ENCODE measurements at regions not wholly inside any gene's neighbourhood (a gene's known extent, or its start where the extent isn't known, plus 50 kb on each side); places are given as distances from the start of the nearest gene placed in this dataset.
"Not testable (repeated sequence)": the region's sequence is repeated elsewhere in the genome, so short reads cannot be mapped to it uniquely, and the experiment has no call there.

DNA sequence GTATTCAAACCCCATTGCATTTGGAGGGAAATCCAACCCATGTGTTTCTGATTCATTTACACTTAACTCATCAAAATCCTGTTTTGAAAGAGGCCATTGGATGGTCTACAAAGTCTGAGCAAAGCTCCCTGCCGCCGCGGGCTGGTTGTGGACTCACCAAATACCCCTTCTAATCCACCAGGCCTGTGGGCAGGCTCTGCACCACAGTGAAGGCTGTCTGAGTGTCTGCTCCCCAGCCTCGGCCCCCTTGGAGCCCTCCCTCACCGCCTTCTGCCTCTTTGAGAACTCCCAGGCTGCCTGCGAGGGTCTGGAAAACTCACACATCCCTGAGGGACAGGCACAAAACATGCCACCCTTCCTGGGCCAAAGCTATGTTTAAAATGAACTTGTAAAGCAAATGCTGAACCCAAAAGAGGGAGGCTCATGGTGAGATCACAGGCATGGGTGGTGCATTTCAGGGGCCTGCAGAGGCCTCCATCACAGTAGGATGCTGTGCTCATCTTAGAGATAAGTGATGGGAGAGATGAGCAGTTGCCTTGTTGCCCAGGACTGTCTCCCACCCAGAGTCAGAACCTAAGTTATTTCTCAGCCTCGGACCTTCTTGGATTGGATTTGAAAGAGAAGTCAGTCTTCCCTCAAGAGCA, 225.0 kb downstream of the CYP26B1 start:
- no peak for DNase-seq (ENCODE audit: low spot score)

DNA sequence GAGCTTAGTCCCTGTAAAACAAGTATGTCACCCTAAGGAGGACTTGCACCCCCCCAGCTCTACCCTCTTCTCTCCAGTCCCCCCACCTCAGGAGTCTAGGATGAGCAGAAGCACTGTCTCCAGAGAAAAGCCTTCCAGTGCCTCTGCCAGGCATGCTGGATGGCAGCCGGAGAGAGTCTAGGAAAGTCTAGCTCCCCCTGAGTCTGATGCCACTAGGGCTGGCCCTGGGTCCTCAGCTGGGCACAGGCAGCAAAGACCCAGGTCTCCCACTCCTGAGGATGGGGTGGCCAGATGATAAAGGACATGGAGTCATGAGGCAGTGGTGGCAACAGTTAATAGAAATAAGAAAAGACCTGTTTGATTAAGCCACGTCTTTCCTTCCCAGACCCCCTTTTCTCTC, 225.6 kb downstream of the CYP26B1 start:
- no peak for DNase-seq (ENCODE audit: low spot score)

DNA sequence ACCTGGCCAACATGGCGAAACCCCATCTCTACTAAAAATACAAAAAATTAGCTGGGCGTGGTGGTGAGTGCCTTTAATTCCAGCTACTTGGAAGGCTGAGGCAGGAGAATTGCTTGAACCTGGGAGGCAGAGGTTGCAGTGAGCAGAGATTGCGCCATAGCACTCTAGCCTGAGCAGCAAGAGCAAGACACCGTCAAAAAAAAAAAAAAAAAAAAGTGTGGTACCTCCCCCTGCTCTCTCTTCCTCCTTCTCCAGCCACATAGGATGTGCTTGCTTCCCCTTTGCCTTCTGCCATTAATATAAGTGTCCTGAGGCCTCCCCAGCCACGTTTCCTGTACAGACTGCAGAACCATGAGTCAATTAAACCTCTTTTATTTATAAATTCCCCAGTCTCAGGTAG, 226.8 kb downstream of the CYP26B1 start:
- not testable (repeated sequence) for DNase-seq (ENCODE audit: low spot score)

DNA sequence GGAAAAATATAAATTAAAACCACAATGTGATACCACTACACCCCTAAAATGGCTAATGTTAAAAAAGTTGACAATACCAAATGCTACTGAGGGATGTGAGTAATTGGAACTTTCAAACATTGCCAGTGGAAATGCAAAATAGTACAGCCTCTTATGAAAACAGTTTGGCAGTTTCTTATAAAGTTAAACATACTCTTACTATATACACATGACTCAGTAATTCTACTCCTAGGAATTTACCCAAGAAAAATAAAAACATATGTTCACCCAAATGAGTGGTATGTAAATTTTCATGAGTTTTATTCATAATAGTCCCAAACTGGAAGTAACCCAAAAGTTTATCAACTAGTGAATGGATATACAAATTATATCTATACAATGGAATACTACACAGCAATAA, 228.0 kb downstream of the CYP26B1 start:
- no peak for DNase-seq (ENCODE audit: low spot score)

DNA sequence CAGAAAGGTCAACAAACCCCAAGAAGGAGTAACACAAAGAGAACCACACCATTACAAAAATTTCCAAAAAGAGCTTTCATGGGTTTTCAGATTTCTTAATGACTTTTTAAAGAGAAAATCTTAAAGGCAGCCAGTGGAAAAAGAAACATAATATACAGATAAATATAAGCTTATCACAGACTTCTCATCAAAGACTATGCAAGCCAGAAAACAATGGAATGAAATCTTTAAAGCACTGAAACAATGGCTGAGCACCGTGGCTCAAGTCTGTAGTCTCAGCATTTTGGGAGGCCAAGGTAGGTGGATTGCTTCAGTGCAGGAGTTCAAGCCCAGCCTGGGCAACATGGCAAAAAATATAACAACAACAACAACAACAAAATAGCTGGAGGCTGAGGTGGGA, 237.4 kb downstream of the CYP26B1 start:
- DNase-seq (ENCODE audit: low spot score): no peak

DNA sequence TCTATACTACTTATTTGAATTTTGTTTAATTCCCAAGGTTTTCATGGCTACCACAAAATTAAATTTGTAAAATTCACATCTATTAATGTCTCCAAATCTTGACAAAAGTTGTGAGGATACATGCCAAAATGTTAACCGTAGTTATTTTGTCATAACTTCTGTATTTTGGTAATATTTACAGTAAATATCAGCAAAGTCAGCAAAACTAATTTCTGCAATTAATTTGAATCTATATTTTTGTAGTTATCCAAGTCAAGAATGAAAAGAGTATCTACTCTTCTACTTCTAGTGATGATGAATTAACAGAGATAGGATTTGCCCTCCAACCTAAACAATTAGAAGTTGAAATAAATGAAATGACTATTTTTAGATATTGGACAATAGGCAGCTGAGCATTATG, 238.9 kb downstream of the CYP26B1 start:
- DNase-seq (ENCODE audit: low spot score): no peak

DNA sequence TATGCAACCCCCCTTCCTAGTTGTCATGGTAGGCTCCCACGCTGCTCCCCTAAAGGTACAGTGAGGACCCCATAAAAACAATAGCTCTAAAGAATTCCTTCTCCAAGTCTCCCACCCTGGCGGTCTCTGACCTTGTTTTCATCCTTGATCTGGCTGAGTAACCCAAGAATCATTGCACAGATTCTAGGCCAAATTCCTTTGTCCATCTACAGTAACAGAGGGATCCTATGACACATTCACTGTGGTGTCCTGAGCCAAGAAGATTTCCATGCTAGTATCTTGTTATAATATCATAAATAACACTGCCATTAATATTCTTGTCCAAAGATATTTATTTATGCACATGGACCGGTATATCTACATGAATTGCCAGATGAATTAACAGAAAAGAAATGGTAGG, 240.2 kb downstream of the CYP26B1 start:
- no peak for DNase-seq (ENCODE audit: low spot score)

DNA sequence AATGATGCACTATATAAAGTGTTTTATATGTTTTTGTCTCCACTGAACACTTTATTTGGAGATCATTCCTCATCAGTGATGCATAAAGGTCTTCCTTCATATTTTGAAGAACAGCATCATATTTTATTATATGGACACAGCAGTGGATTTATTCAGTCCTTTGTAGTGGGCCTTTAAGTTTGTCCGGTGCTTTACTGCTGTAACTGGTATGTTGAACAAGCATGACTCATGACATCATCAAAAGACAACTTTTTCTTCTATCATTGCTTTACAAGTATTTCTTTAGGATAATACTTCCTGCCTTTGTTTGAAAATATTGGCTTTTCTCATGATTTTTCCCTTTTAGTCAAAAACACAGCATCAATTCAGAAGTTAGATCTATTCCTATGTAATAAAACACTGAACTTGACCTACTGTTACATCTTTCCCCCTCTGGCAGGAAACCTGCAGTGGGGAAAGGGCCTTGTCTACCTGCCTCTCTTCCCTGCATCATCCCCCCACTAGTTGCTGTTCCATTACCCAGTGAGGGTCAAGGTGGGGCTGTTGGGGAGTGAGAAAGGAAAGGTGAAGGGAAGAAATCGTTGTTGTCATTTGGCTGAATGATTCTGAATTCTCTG, 241.2 kb downstream of the CYP26B1 start:
- no peak for DNase-seq (ENCODE audit: low spot score)

DNA sequence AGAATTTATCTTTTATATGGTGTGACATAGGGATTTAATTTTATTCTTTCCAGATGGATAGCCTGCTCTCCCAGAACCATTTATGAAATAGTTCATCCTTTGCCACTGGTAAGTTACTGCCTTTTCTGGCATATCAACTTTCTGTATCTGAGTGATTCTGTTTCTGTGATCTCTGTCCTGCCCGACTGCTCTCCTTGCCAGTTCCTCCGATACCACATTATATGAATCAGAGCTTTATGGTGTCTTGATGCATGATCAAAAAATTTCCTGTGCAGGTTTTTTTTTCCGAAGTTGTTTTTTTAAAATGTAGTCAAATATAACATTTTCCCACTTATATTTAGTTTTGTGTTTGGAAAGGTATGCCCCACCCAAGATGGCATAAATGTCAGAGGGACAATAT, 242.5 kb downstream of the CYP26B1 start:
- DNase-seq (ENCODE audit: low spot score): no peak

DNA sequence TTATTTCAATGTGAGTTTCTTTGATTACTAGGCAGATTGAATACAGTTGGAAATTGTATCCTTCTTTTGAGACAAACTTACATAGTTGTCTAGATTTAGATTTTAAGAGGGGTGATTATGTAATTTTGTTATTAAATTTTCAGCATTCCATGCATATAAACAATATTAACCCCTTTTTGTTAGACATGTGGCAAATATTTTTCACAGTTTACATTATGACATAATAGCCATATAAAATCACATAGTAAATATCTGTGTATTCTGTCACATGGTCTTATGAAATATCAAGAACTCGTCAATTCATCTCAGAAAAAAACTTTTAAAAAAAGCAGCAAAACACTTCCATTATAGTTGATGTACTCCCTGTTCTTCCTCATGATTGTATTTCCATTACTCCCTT, 243.8 kb downstream of the CYP26B1 start:
- DNase-seq (ENCODE audit: low spot score): no peak

DNA sequence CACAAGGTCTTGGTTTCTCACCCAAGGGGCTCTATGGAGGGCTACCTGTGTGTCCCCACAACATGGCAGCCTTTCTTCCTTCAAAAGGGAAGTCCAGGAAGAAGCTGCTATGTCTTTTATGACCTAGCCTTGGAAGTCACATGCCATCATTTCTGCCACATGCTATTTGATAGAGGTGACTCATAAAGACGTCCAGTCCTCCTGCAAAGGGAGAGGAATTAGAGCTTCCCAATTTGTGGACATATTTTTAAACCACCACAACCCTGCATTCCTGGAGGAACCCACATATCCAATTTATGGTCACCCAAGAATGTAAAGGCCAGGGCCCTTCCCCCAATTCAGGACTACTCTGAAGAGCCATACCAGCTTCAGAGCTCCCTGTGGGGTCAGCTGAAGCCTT, 246.2 kb downstream of the CYP26B1 start:
- DNase-seq (ENCODE audit: low spot score): no peak

DNA sequence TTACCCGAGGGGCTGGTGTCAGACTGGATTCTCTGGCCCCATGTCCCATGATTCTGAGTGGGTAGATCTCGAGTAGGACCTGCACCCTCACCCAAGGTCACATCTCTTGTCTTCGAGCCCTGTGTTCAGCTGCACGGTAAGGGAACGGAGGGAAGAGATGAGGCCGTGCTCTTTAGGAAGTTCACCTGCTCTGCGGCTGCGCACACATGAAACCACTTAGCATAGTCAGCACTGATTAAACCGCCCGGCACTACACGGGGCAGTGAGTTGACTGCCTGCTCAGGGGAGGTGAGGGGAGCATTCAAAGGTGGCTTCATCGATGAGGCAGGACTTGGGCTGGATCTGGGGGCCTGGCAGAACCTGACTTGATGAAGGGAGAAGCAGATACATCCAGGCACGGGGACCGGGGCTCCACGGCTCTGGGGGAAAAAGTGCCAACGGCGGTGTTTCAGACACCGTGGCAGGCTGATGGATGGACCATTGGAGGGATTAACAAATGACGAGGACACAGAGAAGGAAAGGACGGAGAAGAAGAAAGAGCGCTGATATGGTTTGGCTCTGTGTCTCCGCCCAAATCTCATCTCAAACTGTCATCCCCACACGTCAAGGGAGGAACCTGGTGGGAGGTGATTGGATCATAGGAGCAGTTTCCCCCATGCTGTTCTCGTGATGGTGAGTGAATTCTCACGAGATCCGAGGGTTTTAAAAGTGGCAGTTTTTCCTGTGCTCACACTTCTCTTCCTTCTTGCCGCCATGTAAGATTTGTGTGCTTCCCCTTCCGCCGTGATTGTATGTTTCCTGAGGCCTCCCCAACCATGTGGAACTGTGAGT, 248.6 kb downstream of the CYP26B1 start:
- no peak for DNase-seq (ENCODE audit: low spot score)

DNA sequence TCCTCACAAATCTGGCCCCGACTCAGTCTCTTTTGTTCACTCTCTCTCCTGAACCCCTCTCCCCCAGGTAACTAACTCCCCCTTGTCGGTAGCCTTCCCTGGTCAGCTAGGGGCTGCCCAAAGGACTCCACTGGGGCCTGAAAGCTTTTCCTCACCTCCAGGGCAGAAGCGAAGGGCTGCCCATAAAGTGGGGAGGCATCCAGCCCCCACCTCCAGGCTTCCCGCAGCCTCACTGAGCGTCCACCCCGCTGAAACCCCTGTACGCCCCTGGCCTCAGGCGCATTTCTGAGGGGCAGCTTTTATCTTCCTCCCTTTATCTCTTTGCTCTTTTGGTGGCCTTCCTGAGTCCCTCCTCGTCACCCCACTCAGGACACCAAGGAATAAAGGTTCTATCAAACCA, 249.3 kb downstream of the CYP26B1 start:
- DNase-seq (ENCODE audit: low spot score): no peak

DNA sequence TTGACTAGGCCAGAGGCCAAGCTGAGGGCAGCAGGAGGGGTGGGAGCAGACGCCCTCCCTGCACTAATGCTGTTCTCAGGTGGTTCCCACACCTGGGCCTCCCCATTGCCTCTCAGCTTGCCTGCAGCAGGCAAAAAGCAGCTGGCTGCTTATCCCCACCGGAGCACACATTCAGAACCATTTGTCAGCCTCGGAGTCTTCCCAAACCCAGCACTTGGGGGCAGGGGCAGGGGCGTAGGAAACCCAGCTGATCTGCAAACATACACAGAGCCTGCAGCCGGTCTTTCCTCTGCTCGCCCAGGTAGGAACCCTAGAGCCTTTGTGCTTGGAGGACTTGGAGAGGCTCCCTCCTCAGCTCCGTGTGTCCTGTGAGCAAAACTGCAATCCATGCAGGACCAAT, 249.8 kb downstream of the CYP26B1 start:
- DNase-seq (ENCODE audit: low spot score): no peak

DNA sequence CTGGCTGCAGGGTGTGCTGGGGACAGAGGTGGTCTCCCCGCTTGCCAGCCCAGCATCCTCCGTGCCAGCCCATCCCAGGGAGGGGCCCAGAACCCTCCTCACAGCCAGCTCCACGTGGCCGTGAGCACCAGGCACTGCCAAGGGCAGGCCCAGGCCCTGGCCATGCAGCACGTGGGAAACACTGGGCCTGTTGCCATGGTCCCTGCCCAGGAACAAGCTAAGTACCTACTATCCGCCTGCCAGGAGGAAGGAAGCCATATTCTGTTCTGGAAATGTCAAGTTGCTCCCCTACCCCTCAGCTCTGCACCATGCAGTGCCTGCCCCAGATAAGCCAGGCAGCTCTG, 250.6 kb downstream of the CYP26B1 start:
- DNase-seq (ENCODE audit: low spot score): no peak

DNA sequence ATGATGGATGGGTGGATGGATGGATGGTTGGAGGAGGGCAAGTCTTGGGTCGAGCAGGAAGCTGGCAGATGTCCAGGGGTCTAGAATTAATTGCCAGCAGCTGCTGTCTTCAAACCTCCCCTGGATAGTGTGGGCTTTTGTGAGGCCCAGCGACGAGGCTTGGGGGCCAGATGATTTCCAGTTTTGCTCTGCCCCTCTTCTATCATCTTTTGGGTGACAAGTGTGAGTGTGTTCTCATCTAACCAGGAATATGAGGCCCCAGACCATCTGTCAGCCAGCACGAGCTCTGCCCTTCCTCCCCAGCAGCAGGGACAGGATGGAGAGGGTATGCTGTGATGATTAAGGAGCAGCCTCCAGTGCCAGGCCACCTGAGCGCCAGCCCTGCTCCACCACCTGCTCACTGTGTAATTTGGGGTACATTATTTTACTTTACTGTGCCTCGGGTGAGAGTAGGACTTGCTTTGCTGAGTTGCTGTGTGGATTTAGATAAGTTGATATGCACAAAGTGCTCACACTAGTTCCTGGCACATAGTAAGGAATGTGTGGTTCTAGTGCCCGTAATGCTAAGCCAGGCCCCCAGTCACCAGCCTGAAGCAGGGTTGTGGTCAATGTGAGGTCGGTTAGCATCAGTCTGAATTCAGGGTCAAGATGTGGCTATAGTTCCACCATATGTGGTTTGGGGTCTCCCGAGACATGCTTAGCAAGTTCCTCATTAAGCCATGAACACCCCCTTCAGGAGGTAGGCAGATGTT, 251.1 kb downstream of the CYP26B1 start:
- DNase-seq (ENCODE audit: low spot score): no peak

DNA sequence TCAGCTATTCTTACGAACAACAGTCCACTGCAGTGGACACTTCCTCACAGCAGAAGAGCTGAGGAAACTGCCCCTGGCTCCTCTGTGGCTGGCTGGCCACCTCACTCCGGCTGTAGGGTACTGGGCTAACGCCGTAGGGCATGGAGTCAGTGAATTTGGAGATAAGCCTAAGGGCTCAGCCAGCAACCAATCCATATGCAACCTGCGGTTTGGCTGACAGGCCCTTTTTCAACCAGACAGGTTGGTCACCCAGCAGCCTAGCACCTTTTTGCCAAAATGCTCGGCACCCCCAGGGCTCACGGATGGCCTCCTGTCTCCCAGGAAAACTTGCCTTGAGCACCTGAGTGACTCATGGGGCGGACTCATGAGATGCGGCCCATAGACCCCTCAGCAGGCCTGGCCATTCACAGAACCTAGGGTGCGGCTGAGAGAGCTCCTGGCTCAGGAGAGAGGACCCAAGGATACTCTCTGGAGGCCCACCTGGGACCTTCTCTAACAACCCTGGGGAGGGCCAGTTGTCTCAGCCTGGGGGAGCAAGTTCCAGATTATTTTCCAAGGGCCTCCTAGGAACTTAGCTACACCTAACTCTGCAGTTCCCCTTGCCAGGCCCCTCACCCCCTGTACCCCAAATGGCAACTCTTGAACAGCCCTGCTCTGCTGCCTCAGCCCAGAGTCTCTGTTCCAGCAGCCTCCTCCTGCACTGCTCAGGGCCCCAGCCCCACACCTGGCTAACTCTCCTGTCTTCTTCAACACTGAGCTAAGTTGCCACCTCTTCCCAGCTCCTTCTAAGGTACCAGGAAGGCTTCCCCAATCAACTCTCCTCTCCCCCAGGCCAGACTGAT, 252.1 kb downstream of the CYP26B1 start:
- DNase-seq (ENCODE audit: low spot score): no peak

DNA sequence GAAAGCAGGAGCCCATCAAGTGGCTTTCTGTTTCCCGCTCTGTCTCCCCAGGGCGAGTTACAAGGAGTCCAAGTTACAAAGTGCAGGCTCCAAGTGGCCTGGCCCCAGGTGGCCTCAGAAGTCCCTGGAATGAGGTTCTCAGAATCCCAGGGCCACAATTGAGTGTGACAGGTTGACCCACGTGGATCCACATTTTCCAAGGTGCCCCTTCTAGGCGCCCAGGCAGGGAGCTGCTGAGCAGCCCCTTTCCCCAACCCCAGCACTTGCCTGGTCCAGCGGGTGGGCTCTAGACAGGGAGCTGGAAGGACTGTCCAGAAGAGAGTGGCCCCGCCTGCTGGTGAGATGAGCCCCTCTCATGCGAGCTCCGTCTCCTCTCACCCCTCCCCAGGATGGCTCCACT, 253.4 kb downstream of the CYP26B1 start:
- no peak for DNase-seq (ENCODE audit: low spot score)

DNA sequence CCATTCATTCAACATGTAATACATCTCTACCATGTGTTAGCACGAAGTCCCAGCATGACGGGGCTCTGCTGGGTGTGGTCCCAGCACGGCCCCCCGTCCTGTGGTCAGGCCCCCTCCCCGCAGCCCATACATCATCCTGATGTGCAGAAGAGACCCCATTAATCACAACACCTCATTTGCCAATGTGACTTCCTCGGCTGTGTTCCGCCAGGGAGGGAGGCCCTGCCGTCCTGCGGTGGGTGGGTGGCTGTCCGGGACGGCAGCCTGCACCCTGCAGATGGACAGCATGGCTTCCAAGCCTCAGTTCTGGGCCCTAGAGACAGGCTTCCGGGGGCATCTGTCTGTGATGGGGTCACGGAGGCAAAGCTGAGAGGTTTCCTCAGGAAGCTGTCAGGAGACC, 254.0 kb downstream of the CYP26B1 start:
- no peak for DNase-seq (ENCODE audit: low spot score)

DNA sequence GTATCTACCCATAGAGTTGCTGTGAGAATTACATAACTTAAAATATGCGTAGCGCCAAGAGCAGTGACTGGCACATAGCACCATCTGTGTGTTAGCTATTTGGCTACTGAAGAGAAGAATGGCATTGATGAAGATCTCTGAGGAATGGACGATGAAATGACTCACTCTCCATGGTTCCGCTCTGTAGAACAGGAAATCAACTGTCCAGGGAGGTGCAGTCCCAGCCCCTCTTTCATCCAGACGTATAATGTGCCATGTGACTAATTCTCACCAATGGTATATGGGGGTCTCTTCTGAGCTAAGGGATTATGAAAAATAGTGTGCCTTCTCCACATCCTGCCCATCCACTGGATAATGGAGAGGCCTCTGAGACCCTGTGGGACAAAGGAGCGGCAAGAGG, 254.8 kb downstream of the CYP26B1 start:
- no peak for DNase-seq (ENCODE audit: low spot score)

DNA sequence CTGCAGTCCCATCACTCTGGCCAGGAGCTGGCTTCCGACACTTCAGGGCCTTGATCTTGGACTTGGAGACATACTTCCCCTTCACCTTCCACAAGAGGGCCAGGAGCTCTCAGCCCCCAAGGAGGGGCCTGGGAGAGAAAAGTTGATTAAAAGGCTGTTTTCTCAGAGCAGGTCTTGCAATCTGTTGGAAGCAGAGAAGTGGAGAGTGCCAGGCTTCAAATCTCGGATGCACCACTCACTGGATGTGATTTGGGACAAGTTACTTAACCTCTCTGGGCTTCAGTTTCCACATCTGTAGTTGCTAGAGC, 255.3 kb downstream of the CYP26B1 start:
- no peak for DNase-seq (ENCODE audit: low spot score)

Data from CD4-positive, alpha-beta T cell treated with Interleukin-15 for 4 hours (primary cell).